Left forelimb (tissue), 1 donor: ENCODE measurements at regions not wholly inside any gene's neighbourhood (a gene's known extent, or its start where the extent isn't known, plus 50 kb on each side); places are given as distances from the start of the nearest gene placed in this dataset.
"Not testable (repeated sequence)": the region's sequence is repeated elsewhere in the genome, so short reads cannot be mapped to it uniquely, and the experiment has no call there.

Source experiments
- DNase-seq: peaks from one replicate; pipeline ENCODE4 v3.0.0-alpha.2; 2018; ENCODE audit warnings: low spot score

- no peak for DNase-seq
Observed at GRCh38 chr2:7846607-7847006, 835.2 kb upstream of the ID2 start.

GRCh38 chr2:7847321-7847720 lies 834.5 kb upstream of the ID2 start:
- no peak for DNase-seq

GRCh38 chr2:7849027-7849426 lies 832.8 kb upstream of the ID2 start:
- DNase-seq: no peak

- DNase-seq: no peak
Observed at GRCh38 chr2:7849531-7849930, 832.3 kb upstream of the ID2 start.

GRCh38 chr2:7852546-7852945 lies 829.3 kb upstream of the ID2 start:
- DNase-seq: no peak

- DNase-seq: no peak
Observed at GRCh38 chr2:7857904-7858303, 824.0 kb upstream of the ID2 start.

- no peak for DNase-seq
Observed at GRCh38 chr2:7858624-7859023, 823.2 kb upstream of the ID2 start.

- no peak for DNase-seq
Observed at GRCh38 chr2:7860693-7861092, 821.2 kb upstream of the ID2 start.

GRCh38 chr2:7861910-7862702 lies 819.8 kb upstream of the ID2 start:
- no peak for DNase-seq

- DNase-seq: no peak
Observed at GRCh38 chr2:7866104-7866503, 815.8 kb upstream of the ID2 start.

- no peak for DNase-seq
Observed at GRCh38 chr2:7866825-7867224, 815.0 kb upstream of the ID2 start.

- DNase-seq: no peak
Observed at GRCh38 chr2:7867867-7868266, 814.0 kb upstream of the ID2 start.

GRCh38 chr2:7868836-7869235 lies 813.0 kb upstream of the ID2 start:
- no peak for DNase-seq

- not testable (repeated sequence) for DNase-seq
Observed at GRCh38 chr2:7876445-7876844, 805.4 kb upstream of the ID2 start.

- DNase-seq: not testable (repeated sequence)
Observed at GRCh38 chr2:7878266-7878665, 803.6 kb upstream of the ID2 start.

- no peak for DNase-seq
Observed at GRCh38 chr2:7878786-7879482, 802.9 kb upstream of the ID2 start.

- no peak for DNase-seq
Observed at GRCh38 chr2:7879483-7879835, 802.4 kb upstream of the ID2 start.

- DNase-seq: no peak
Observed at GRCh38 chr2:7880126-7880525, 801.7 kb upstream of the ID2 start.

GRCh38 chr2:7880566-7880965 lies 801.3 kb upstream of the ID2 start:
- no peak for DNase-seq

- DNase-seq: no peak
Observed at GRCh38 chr2:7881063-7881462, 800.8 kb upstream of the ID2 start.

- DNase-seq: no peak
Observed at GRCh38 chr2:7881466-7881865, 800.4 kb upstream of the ID2 start.

GRCh38 chr2:7882296-7882695 lies 799.6 kb upstream of the ID2 start:
- DNase-seq: no peak

- no peak for DNase-seq
Observed at GRCh38 chr2:7884338-7884737, 797.5 kb upstream of the ID2 start.

GRCh38 chr2:7886666-7887065 lies 795.2 kb upstream of the ID2 start:
- DNase-seq: no peak
